Gastroesophageal sphincter (tissue), 3 donors: ENCODE measurements at regions not wholly inside any gene's neighbourhood (a gene's known extent, or its start where the extent isn't known, plus 50 kb on each side); places are given as distances from the start of the nearest gene placed in this dataset.

ENCODE experiments used
- CTCF ChIP-seq, 4 experiments: fragments of 200-600 bp in 2 of 4; fragments of 450-650 bp in 2 of 4; sonication (generic) in 1 of 4; IDR thresholded peaks; one replicate each; pipeline ENCODE4 v1.5.1; 2017 to 2019; ENCODE audit warnings: antibody characterized with exemption in 4 of 4, mild to moderate bottlenecking in 2 of 4, moderate library complexity in 2 of 4
- EP300 ChIP-seq: sonication (generic); formaldehyde crosslinking; IDR thresholded peaks from one replicate; pipeline ENCODE4 v1.6.1; 2017; ENCODE audit warnings: antibody characterized with exemption, mild to moderate bottlenecking
- POLR2A ChIP-seq, 2 donors: fragments of 450-650 bp; IDR thresholded peaks; one replicate each; pipeline ENCODE4 v1.6.1; 2017; ENCODE audit warnings: antibody characterized with exemption in 2 of 2, mild to moderate bottlenecking in 2 of 2, moderate library complexity in 1 of 2
- POLR2AphosphoS5 ChIP-seq: sonication (generic); formaldehyde crosslinking; IDR thresholded peaks from one replicate; pipeline ENCODE4 v1.6.1; 2017; ENCODE audit warnings: antibody characterized with exemption

- TF ChIP-seq EP300 (no peak), CTCF (IDR thresholded peaks at IDR 0.05) (no peak), POLR2A (IDR thresholded peaks at IDR 0.05) (no peak), POLR2AphosphoS5 (no peak)
These were observed 740.9 kb downstream of the FRK start for GRCh38 chr6:115319823-115320222.
